HEK293 (cell line): ENCODE measurements at regions not wholly inside any gene's neighbourhood (a gene's known extent, or its start where the extent isn't known, plus 50 kb on each side); places are given as distances from the start of the nearest gene placed in this dataset.

Experiments used
- CTCF ChIA-PET: fragments of 350-600 bp; formaldehyde crosslinking; extraction: SDS; loops from one replicate; lab custom pipeline; 2021; ENCODE audit warnings: antibody characterized with exemption; lab: Yijun Ruan, JAX
- POLR2A ChIA-PET: fragments of 300-600 bp; formaldehyde crosslinking; extraction: SDS; loops from one replicate; lab custom pipeline; 2020; ENCODE audit warnings: antibody characterized with exemption, inconsistent platforms; lab: Yijun Ruan, JAX
- H3K27ac ChIP-seq: fragments of 200-500 bp; sonication (Bioruptor generic); 2 replicates; pipeline ENCODE4 v1.5.1; 2014; ENCODE audit warnings: low read depth, low read length, control low read depth, inconsistent platforms; ENCODE audit errors: extremely low read depth
- H3K36me3 ChIP-seq, 2 experiments: fragments of 200-500 bp in 1 of 2; sonication (Bioruptor generic) in 1 of 2; 1 replicate in 1 of 2; 2 replicates in 1 of 2; pipeline ENCODE4 v1.5.1; 2014 to 2017; ENCODE audit warnings: inconsistent platforms in 2 of 2, low read length in 2 of 2; ENCODE audit not compliant: control insufficient read depth in 2 of 2, insufficient read depth in 1 of 2
- H3K4me1 ChIP-seq: fragments of 200-500 bp; sonication (Bioruptor generic); 2 replicates; pipeline ENCODE4 v1.5.1; 2014; ENCODE audit warnings: mild to moderate bottlenecking, low read length, inconsistent platforms; ENCODE audit not compliant: control insufficient read depth, insufficient read depth
- H3K4me3 ChIP-seq: 2 replicates; pipeline ENCODE4 v1.5.1; 2011; ENCODE audit warnings: low read depth, mild to moderate bottlenecking, control low read depth, low read length, moderate library complexity
- H3K9me3 ChIP-seq: fragments of 200-500 bp; sonication (Bioruptor generic); 2 replicates; pipeline ENCODE4 v1.5.1; 2014; ENCODE audit warnings: low read depth, low read length, inconsistent platforms; ENCODE audit not compliant: control insufficient read depth, insufficient read depth
- SCRT1 ChIP-seq: fragments of 450-650 bp; formaldehyde crosslinking; IDR thresholded peaks from 2 replicates; pipeline ENCODE4 v1.5.1; 2016; ENCODE audit warnings: missing biosample characterization, missing genetic modification characterization, borderline replicate concordance
- TCF7L2 ChIP-seq: IDR thresholded peaks from 2 replicates; pipeline ENCODE4 v1.6.1; 2011; ENCODE audit warnings: low read depth, mild to moderate bottlenecking, inconsistent platforms, low read length, moderate library complexity, borderline replicate concordance
- ZBTB17 ChIP-seq: fragments of 450-650 bp; formaldehyde crosslinking; IDR thresholded peaks from 2 replicates; pipeline ENCODE4 v1.5.1; 2016; ENCODE audit warnings: missing biosample characterization, missing genetic modification characterization
- ZNF121 ChIP-seq: fragments of 450-650 bp; formaldehyde crosslinking; IDR thresholded peaks from 2 replicates; pipeline ENCODE4 v1.5.1; 2016; ENCODE audit warnings: missing biosample characterization, missing genetic modification characterization
- ZNF26 ChIP-seq: fragments of 450-650 bp; formaldehyde crosslinking; IDR thresholded peaks from 2 replicates; pipeline ENCODE4 v1.5.1; 2016; ENCODE audit warnings: missing biosample characterization, missing genetic modification characterization
- ZNF280C ChIP-seq: fragments of 450-650 bp; formaldehyde crosslinking; IDR thresholded peaks from 2 replicates; pipeline ENCODE4 v1.5.1; 2016; ENCODE audit warnings: missing biosample characterization, missing genetic modification characterization
- ZNF335 ChIP-seq: fragments of 450-650 bp; formaldehyde crosslinking; conservative IDR thresholded peaks from 2 replicates; pipeline ENCODE4 v1.5.1; 2016; ENCODE audit warnings: missing biosample characterization, missing genetic modification characterization
- ZNF398 ChIP-seq: fragments of 450-650 bp; formaldehyde crosslinking; IDR thresholded peaks from 2 replicates; pipeline ENCODE4 v1.5.1; 2017; ENCODE audit warnings: missing biosample characterization, missing genetic modification characterization
- ZNF404 ChIP-seq: fragments of 450-650 bp; formaldehyde crosslinking; IDR thresholded peaks from 2 replicates; pipeline ENCODE4 v1.5.1; 2017; ENCODE audit warnings: missing biosample characterization, missing genetic modification characterization
- ZNF623 ChIP-seq: fragments of 450-650 bp; formaldehyde crosslinking; IDR thresholded peaks from 2 replicates; pipeline ENCODE4 v1.5.1; 2016; ENCODE audit warnings: missing biosample characterization, missing genetic modification characterization
- ZNF658 ChIP-seq: fragments of 450-650 bp; formaldehyde crosslinking; IDR thresholded peaks from 2 replicates; pipeline ENCODE4; 2016; ENCODE audit warnings: missing biosample characterization, missing genetic modification characterization
- ZNF791 ChIP-seq: fragments of 450-650 bp; formaldehyde crosslinking; IDR thresholded peaks from 2 replicates; pipeline ENCODE4 v1.5.1; 2016; ENCODE audit warnings: missing biosample characterization, missing genetic modification characterization
- ZSCAN16 ChIP-seq: fragments of 450-650 bp; formaldehyde crosslinking; IDR thresholded peaks from 2 replicates; pipeline ENCODE4 v1.5.1; 2016; ENCODE audit warnings: missing biosample characterization, missing genetic modification characterization

- CTCF ChIA-PET = no interaction called here
- Histone ChIP-seq H3K4me1 (peaks cover 7% of the 10 kb centered on the region), H3K27ac (no peak overlapping the region)
Observed at GRCh38 chr4:26020881-26021280, 106.9 kb downstream of the SMIM20 start.

GRCh38 chr4:26021417-26022345, 107.7 kb downstream of the SMIM20 start:
- TF ChIP-seq ZNF335 (tag by site-specific recombination) (peak; percentile 66; the same call in 1 of the 2 replicates), ZBTB17 (tag by site-specific recombination) (peak; percentile 30; the same call in 1 of the 2 replicates), ZSCAN16 (tag by site-specific recombination) (no peak), ZNF658 (tag by site-specific recombination) (no peak)
- Histone ChIP-seq H3K27ac (peak overlapping the region; percentile 29; the same call in 1 of the 2 replicates), H3K9me3 (no peaks in the 10 kb centered on the region), H3K4me3 (no peak overlapping the region), H3K4me1 (peaks cover 7% of the 10 kb centered on the region), H3K36me3 (no peaks in the 10 kb centered on the region)
- POLR2A ChIA-PET = no interaction called here
- CTCF ChIA-PET = interaction anchor here (0.6 to 0.9 kb wide), 2 partner anchors 33 to 579 kb away, joined by 3 to 4 read pairs; no protein-coding TSS in a partner anchor

More at GRCh38 chr4:26020881-26021280, 106.9 kb downstream of the SMIM20 start:
- H3K36me3 ChIP-seq = no peaks in the 10 kb centered on the region
- H3K9me3 ChIP-seq = no peaks in the 10 kb centered on the region
- TF ChIP-seq ZNF121 (no peak), ZNF280C (tag by site-specific recombination) (no peak), TCF7L2 (no peak), ZNF398 (tag by site-specific recombination) (no peak), SCRT1 (no peak), ZNF791 (tag by site-specific recombination) (no peak), ZNF26 (tag by site-specific recombination) (no peak), ZNF404 (tag by site-specific recombination) (no peak), ZNF623 (tag by site-specific recombination) (no peak)
- H3K4me3 ChIP-seq = no peak overlapping the region
- POLR2A ChIA-PET = no interaction called here
